ENCODE measurements at regions not wholly inside any gene's neighbourhood (a gene's known extent, or its start where the extent isn't known, plus 50 kb on each side); places are given as distances from the start of the nearest gene placed in this dataset.

GRCh38 chr18:43819873-43820272 lies 542.6 kb upstream of the SYT4 start:
- DNase-seq = no peak
- Histone ChIP-seq H3K4me3 (no peak overlapping the region), H3K4me1 (no peaks in the 10 kb centered on the region), H3K27ac (no peak overlapping the region), H3K36me3 (no peaks in the 10 kb centered on the region), H3K9me3 (no peaks in the 10 kb centered on the region), H3K27me3 (no peaks in the 10 kb centered on the region), H3K9ac (ENCODE audit: low read depth in 2 of 2, low read length in 2 of 2) (no peak overlapping the region)
- no peak for TF ChIP-seq CTCF (IDR thresholded peaks at IDR 0.05)
- intact Hi-C loops (cut with DNase I) = no loop called here

GRCh38 chr18:43825768-43826167 lies 548.5 kb upstream of the SYT4 start:
- no peaks in the 10 kb centered on the region for H3K36me3 ChIP-seq
- H3K9me3 ChIP-seq = no peaks in the 10 kb centered on the region
- H3K9ac ChIP-seq (ENCODE audit: low read depth in 2 of 2, low read length in 2 of 2) = no peak overlapping the region
- intact Hi-C loops (cut with DNase I) = no loop called here
- no peak for TF ChIP-seq CTCF (IDR thresholded peaks at IDR 0.05)
- H3K27ac ChIP-seq = no peak overlapping the region
- no peaks in the 10 kb centered on the region for H3K4me1 ChIP-seq
- no peak overlapping the region for H3K4me3 ChIP-seq
- no peaks in the 10 kb centered on the region for H3K27me3 ChIP-seq
- no peak for DNase-seq

GRCh38 chr18:43826215-43826614 lies 548.9 kb upstream of the SYT4 start:
- DNase-seq = no peak
- no peaks in the 10 kb centered on the region for H3K36me3 ChIP-seq
- no peaks in the 10 kb centered on the region for H3K27me3 ChIP-seq
- H3K9ac ChIP-seq (ENCODE audit: low read depth in 2 of 2, low read length in 2 of 2) = no peak overlapping the region
- no peaks in the 10 kb centered on the region for H3K9me3 ChIP-seq
- H3K27ac ChIP-seq = no peak overlapping the region
- H3K4me3 ChIP-seq = no peak overlapping the region
- H3K4me1 ChIP-seq = no peaks in the 10 kb centered on the region
- no peak for TF ChIP-seq CTCF (IDR thresholded peaks at IDR 0.05)
- intact Hi-C loops (cut with DNase I) = no loop called here

GRCh38 chr18:43827311-43827710 lies 550.0 kb upstream of the SYT4 start:
- TF ChIP-seq CTCF (IDR thresholded peaks at IDR 0.05) = no peak
- Histone ChIP-seq H3K36me3 (no peaks in the 10 kb centered on the region), H3K27ac (no peak overlapping the region), H3K4me3 (no peak overlapping the region), H3K9me3 (no peaks in the 10 kb centered on the region), H3K27me3 (no peaks in the 10 kb centered on the region), H3K9ac (ENCODE audit: low read depth in 2 of 2, low read length in 2 of 2) (no peak overlapping the region), H3K4me1 (no peaks in the 10 kb centered on the region)
- DNase-seq = no peak
- intact Hi-C loops (cut with DNase I) = no loop called here

GRCh38 chr18:43830303-43830702 lies 553.0 kb upstream of the SYT4 start:
- Histone ChIP-seq H3K9ac (ENCODE audit: low read depth in 2 of 2, low read length in 2 of 2) (no peak overlapping the region), H3K4me3 (no peak overlapping the region), H3K9me3 (no peaks in the 10 kb centered on the region), H3K4me1 (no peaks in the 10 kb centered on the region), H3K36me3 (no peaks in the 10 kb centered on the region), H3K27ac (no peak overlapping the region), H3K27me3 (no peaks in the 10 kb centered on the region)
- intact Hi-C loops (cut with DNase I) = no loop called here
- no peak for TF ChIP-seq CTCF (IDR thresholded peaks at IDR 0.05)
- DNase-seq = no peak

- Histone ChIP-seq H3K27ac (no peak overlapping the region), H3K27me3 (no peaks in the 10 kb centered on the region), H3K36me3 (no peaks in the 10 kb centered on the region), H3K4me1 (no peaks in the 10 kb centered on the region), H3K9ac (ENCODE audit: low read depth in 2 of 2, low read length in 2 of 2) (no peak overlapping the region), H3K9me3 (no peaks in the 10 kb centered on the region), H3K4me3 (no peak overlapping the region)
- no peak for DNase-seq
- intact Hi-C loops (cut with DNase I) = no loop called here
- TF ChIP-seq CTCF (IDR thresholded peaks at IDR 0.05) = no peak
Observed at GRCh38 chr18:43830947-43831346, 553.7 kb upstream of the SYT4 start.
